HEK293 (cell line): ENCODE measurements at regions not wholly inside any gene's neighbourhood (a gene's known extent, or its start where the extent isn't known, plus 50 kb on each side); places are given as distances from the start of the nearest gene placed in this dataset.
"Not testable (repeated sequence)": the region's sequence is repeated elsewhere in the genome, so short reads cannot be mapped to it uniquely, and the experiment has no call there.

Source experiments
- CTCF ChIA-PET: fragments of 350-600 bp; formaldehyde crosslinking; extraction: SDS; loops from one replicate; lab custom pipeline; 2021; ENCODE audit warnings: antibody characterized with exemption; lab: Yijun Ruan, JAX
- POLR2A ChIA-PET: fragments of 300-600 bp; formaldehyde crosslinking; extraction: SDS; loops from one replicate; lab custom pipeline; 2020; ENCODE audit warnings: antibody characterized with exemption, inconsistent platforms; lab: Yijun Ruan, JAX
- H3K27ac ChIP-seq: fragments of 200-500 bp; sonication (Bioruptor generic); 2 replicates; pipeline ENCODE4 v1.5.1; 2014; ENCODE audit warnings: low read depth, low read length, control low read depth, inconsistent platforms; ENCODE audit errors: extremely low read depth
- H3K36me3 ChIP-seq, 2 experiments: fragments of 200-500 bp in 1 of 2; sonication (Bioruptor generic) in 1 of 2; 1 replicate in 1 of 2; 2 replicates in 1 of 2; pipeline ENCODE4 v1.5.1; 2014 to 2017; ENCODE audit warnings: inconsistent platforms in 2 of 2, low read length in 2 of 2; ENCODE audit not compliant: control insufficient read depth in 2 of 2, insufficient read depth in 1 of 2
- H3K4me1 ChIP-seq: fragments of 200-500 bp; sonication (Bioruptor generic); 2 replicates; pipeline ENCODE4 v1.5.1; 2014; ENCODE audit warnings: mild to moderate bottlenecking, low read length, inconsistent platforms; ENCODE audit not compliant: control insufficient read depth, insufficient read depth
- H3K4me3 ChIP-seq: 2 replicates; pipeline ENCODE4 v1.5.1; 2011; ENCODE audit warnings: low read depth, mild to moderate bottlenecking, control low read depth, low read length, moderate library complexity
- H3K9me3 ChIP-seq: fragments of 200-500 bp; sonication (Bioruptor generic); 2 replicates; pipeline ENCODE4 v1.5.1; 2014; ENCODE audit warnings: low read depth, low read length, inconsistent platforms; ENCODE audit not compliant: control insufficient read depth, insufficient read depth
- GFI1B ChIP-seq: fragments of 450-650 bp; formaldehyde crosslinking; IDR thresholded peaks from 2 replicates; pipeline ENCODE4 v1.5.1; 2016; ENCODE audit warnings: missing biosample characterization, missing genetic modification characterization
- GLIS1 ChIP-seq: fragments of 450-650 bp; formaldehyde crosslinking; IDR thresholded peaks from 2 replicates; pipeline ENCODE4 v1.5.1; 2016; ENCODE audit warnings: missing biosample characterization, missing genetic modification characterization
- KLF8 ChIP-seq: fragments of 450-650 bp; formaldehyde crosslinking; IDR thresholded peaks from 2 replicates; pipeline ENCODE4 v1.5.1; 2016; ENCODE audit warnings: missing biosample characterization, missing genetic modification characterization
- MEIS1 ChIP-seq: sonication (generic); formaldehyde crosslinking; IDR thresholded peaks from 2 replicates; pipeline ENCODE4 v1.8.1; 2022; ENCODE audit warnings: missing genetic modification reagents, mild to moderate bottlenecking, borderline replicate concordance
- SP7 ChIP-seq: fragments of 450-650 bp; formaldehyde crosslinking; IDR thresholded peaks from 2 replicates; pipeline ENCODE4 v1.5.1; 2016; ENCODE audit warnings: missing biosample characterization, missing genetic modification characterization
- TRIM28 ChIP-seq: IDR thresholded peaks from 2 replicates; pipeline ENCODE4 v1.6.1; 2011; ENCODE audit warnings: low read length, control low read depth, borderline replicate concordance
- ZBTB21 ChIP-seq: fragments of 450-650 bp; formaldehyde crosslinking; IDR thresholded peaks from 2 replicates; pipeline ENCODE4 v1.5.1; 2017; ENCODE audit warnings: missing biosample characterization, missing genetic modification characterization
- ZFHX2 ChIP-seq: fragments of 450-650 bp; formaldehyde crosslinking; conservative IDR thresholded peaks from 2 replicates; pipeline ENCODE4 v1.5.1; 2016; ENCODE audit warnings: missing biosample characterization, missing genetic modification characterization
- ZNF140 ChIP-seq: fragments of 450-650 bp; formaldehyde crosslinking; IDR thresholded peaks from 2 replicates; pipeline ENCODE4 v1.5.1; 2016; ENCODE audit warnings: missing biosample characterization, missing genetic modification characterization
- ZNF19 ChIP-seq: fragments of 450-650 bp; formaldehyde crosslinking; IDR thresholded peaks from 2 replicates; pipeline ENCODE4; 2016; ENCODE audit warnings: missing biosample characterization, missing genetic modification characterization, low read depth
- ZNF23 ChIP-seq: fragments of 450-650 bp; formaldehyde crosslinking; IDR thresholded peaks from 2 replicates; pipeline ENCODE4 v1.5.1; 2016; ENCODE audit warnings: missing biosample characterization, missing genetic modification characterization, borderline replicate concordance
- ZNF292 ChIP-seq: fragments of 450-650 bp; formaldehyde crosslinking; IDR thresholded peaks from 2 replicates; pipeline ENCODE4 v1.5.1; 2016; ENCODE audit warnings: low read depth, missing biosample characterization, missing genetic modification characterization, borderline replicate concordance
- ZNF37A ChIP-seq: fragments of 450-650 bp; IDR thresholded peaks from 2 replicates; pipeline ENCODE4 v1.5.1; 2018; ENCODE audit warnings: missing biosample characterization, missing genetic modification characterization
- ZNF394 ChIP-seq: fragments of 450-650 bp; formaldehyde crosslinking; IDR thresholded peaks from 2 replicates; pipeline ENCODE4 v1.5.1; 2016; ENCODE audit warnings: missing biosample characterization, missing genetic modification characterization, mild to moderate bottlenecking, moderate library complexity, borderline replicate concordance
- ZNF571 ChIP-seq: fragments of 450-650 bp; formaldehyde crosslinking; IDR thresholded peaks from 2 replicates; pipeline ENCODE4 v1.5.0; 2017; ENCODE audit warnings: missing biosample characterization, missing genetic modification characterization
- ZNF624 ChIP-seq: fragments of 450-650 bp; formaldehyde crosslinking; IDR thresholded peaks from 2 replicates; pipeline ENCODE4 v1.5.1; 2017; ENCODE audit warnings: missing biosample characterization, missing genetic modification characterization
- TF ChIP-seq, protein P1 (sequence below): fragments of 450-650 bp; formaldehyde crosslinking; IDR thresholded peaks from 2 replicates; pipeline ENCODE4 v1.5.1; 2016; ENCODE audit warnings: missing biosample characterization, missing genetic modification characterization
- TF ChIP-seq, protein P2 (sequence below): fragments of 450-650 bp; formaldehyde crosslinking; IDR thresholded peaks from 2 replicates; pipeline ENCODE4 v1.5.1; 2016; ENCODE audit warnings: missing biosample characterization, missing genetic modification characterization
- TF ChIP-seq, protein P3 (sequence below): fragments of 450-650 bp; formaldehyde crosslinking; optimal IDR thresholded peaks from 2 replicates; pipeline ENCODE3; 2016; ENCODE audit warnings: missing biosample characterization, mild to moderate bottlenecking, missing genetic modification characterization
- TF ChIP-seq, protein P4 (sequence below): fragments of 450-650 bp; formaldehyde crosslinking; IDR thresholded peaks from 2 replicates; pipeline ENCODE4 v1.5.1; 2016; ENCODE audit warnings: missing biosample characterization, missing genetic modification characterization

DNA sequence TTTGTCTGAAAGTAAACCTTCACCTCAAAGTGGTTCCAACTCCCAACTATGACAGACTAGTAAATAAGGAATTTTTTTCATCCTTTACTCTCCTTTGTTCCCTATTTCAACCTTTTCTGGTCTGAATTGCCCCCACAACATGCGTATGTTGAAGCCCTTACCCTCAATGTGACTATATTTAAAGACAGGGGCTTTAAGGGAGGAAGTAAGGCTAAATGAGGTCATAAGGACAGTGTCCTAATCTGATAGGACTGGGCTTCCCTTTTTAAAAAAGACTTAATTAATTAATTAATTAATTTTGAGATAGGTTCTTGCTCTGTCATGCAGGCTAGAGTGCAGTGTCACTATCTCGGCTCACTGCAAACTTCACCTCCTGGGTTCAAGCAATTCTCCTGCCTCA lies 86.3 kb downstream of the VCPKMT start:
- POLR2A ChIA-PET, result no interaction called here
- TF ChIP-seq KLF8 (tag by site-specific recombination) (no peak), ZNF23 (tag by site-specific recombination) (no peak), ZNF140 (tag by site-specific recombination) (no peak), ZNF292 (tag by site-specific recombination) (no peak), ZNF624 (no peak), GFI1B (tag by site-specific recombination) (no peak), ZNF394 (tag by site-specific recombination) (no peak), ZNF571 (tag by site-specific recombination) (no peak), TRIM28 (no peak), ZNF19 (tag by site-specific recombination) (no peak), GLIS1 (tag by site-specific recombination) (no peak), SP7 (tag by site-specific recombination) (no peak), ZFHX2 (tag by site-specific recombination) (no peak), ZNF37A (tag by site-specific recombination) (no peak), MEIS1 (CRISPR knock-in tag) (no peak), ZBTB21 (tag by site-specific recombination) (no peak)
- TF ChIP-seq, protein P1, sequence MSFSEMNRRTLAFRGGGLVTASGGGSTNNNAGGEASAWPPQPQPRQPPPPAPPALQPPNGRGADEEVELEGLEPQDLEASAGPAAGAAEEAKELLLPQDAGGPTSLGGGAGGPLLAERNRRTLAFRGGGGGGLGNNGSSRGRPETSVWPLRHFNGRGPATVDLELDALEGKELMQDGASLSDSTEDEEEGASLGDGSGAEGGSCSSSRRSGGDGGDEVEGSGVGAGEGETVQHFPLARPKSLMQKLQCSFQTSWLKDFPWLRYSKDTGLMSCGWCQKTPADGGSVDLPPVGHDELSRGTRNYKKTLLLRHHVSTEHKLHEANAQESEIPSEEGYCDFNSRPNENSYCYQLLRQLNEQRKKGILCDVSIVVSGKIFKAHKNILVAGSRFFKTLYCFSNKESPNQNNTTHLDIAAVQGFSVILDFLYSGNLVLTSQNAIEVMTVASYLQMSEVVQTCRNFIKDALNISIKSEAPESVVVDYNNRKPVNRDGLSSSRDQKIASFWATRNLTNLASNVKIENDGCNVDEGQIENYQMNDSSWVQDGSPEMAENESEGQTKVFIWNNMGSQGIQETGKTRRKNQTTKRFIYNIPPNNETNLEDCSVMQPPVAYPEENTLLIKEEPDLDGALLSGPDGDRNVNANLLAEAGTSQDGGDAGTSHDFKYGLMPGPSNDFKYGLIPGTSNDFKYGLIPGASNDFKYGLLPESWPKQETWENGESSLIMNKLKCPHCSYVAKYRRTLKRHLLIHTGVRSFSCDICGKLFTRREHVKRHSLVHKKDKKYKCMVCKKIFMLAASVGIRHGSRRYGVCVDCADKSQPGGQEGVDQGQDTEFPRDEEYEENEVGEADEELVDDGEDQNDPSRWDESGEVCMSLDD, result no peak
- TF ChIP-seq, protein P2, sequence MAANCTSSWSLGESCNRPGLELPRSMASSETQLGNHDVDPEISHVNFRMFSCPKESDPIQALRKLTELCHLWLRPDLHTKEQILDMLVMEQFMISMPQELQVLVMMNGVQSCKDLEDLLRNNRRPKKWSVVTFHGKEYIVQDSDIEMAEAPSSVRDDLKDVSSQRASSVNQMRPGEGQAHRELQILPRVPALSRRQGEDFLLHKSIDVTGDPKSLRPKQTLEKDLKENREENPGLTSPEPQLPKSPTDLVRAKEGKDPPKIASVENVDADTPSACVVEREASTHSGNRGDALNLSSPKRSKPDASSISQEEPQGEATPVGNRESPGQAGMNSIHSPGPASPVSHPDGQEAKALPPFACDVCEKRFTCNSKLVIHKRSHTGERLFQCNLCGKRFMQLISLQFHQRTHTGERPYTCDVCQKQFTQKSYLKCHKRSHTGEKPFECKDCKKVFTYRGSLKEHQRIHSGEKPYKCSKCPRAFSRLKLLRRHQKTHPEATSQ (tag by site-specific recombination), result no peak
- TF ChIP-seq, protein P3, sequence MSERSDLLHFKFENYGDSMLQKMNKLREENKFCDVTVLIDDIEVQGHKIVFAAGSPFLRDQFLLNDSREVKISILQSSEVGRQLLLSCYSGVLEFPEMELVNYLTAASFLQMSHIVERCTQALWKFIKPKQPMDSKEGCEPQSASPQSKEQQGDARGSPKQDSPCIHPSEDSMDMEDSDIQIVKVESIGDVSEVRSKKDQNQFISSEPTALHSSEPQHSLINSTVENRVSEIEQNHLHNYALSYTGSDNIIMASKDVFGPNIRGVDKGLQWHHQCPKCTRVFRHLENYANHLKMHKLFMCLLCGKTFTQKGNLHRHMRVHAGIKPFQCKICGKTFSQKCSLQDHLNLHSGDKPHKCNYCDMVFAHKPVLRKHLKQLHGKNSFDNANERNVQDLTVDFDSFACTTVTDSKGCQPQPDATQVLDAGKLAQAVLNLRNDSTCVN, result no peak
- TF ChIP-seq, protein P4, sequence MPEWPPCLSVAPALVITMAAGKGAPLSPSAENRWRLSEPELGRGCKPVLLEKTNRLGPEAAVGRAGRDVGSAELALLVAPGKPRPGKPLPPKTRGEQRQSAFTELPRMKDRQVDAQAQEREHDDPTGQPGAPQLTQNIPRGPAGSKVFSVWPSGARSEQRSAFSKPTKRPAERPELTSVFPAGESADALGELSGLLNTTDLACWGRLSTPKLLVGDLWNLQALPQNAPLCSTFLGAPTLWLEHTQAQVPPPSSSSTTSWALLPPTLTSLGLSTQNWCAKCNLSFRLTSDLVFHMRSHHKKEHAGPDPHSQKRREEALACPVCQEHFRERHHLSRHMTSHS (tag by site-specific recombination), result no peak
- CTCF ChIA-PET, result no interaction called here
- Histone ChIP-seq H3K4me3 (no peak overlapping the region), H3K36me3 (no peaks in the 10 kb centered on the region), H3K4me1 (no peaks in the 10 kb centered on the region), H3K9me3 (no peaks in the 10 kb centered on the region), H3K27ac (no peak overlapping the region)

DNA sequence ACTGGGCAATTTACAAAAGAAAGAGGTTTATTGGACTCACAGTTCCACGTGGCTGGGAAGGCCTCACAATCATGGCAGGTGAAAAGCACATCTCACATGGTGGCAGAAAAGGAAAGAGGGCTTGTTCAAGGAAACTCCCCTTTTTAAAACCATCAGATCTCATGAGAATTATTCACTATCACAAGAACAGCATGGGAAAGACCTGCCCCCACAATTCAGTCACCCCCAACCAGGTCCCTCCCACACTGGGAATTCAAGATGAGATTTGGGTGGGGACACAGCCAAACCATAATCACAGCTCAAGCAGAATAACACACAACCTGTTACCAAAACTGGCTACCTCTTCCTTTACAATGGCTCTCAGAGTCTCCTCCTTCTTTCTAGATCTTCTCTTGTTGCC lies 85.5 kb downstream of the VCPKMT start:
- H3K4me3 ChIP-seq, H3K9me3 ChIP-seq, H3K4me1 ChIP-seq, POLR2A ChIA-PET, CTCF ChIA-PET, H3K27ac ChIP-seq, H3K36me3 ChIP-seq: not testable (repeated sequence)
